Liver (tissue), 8 donors: ENCODE measurements at regions not wholly inside any gene's neighbourhood (a gene's known extent, or its start where the extent isn't known, plus 50 kb on each side); places are given as distances from the start of the nearest gene placed in this dataset.
"Not testable (repeated sequence)": the region's sequence is repeated elsewhere in the genome, so short reads cannot be mapped to it uniquely, and the experiment has no call there.

Experiments used
- DNase-seq: peaks from one replicate; pipeline ENCODE4 v3.0.0-alpha.2; 2017; ENCODE audit warnings: low spot score
- H3K27ac ChIP-seq, 2 donors: one replicate each; pipeline ENCODE4 v1.7.0; 2013; ENCODE audit warnings: inconsistent platforms in 2 of 2, low read length in 2 of 2, control low read depth in 1 of 2, low read depth in 1 of 2, mild to moderate bottlenecking in 1 of 2
- H3K27me3 ChIP-seq, 4 donors: one replicate each; pipeline versions ENCODE4 v1.6.1 to v1.7.0; 2013; ENCODE audit warnings: low read length in 3 of 4, inconsistent platforms in 1 of 4, mild to moderate bottlenecking in 1 of 4, moderate library complexity in 1 of 4; ENCODE audit not compliant: control insufficient read depth in 4 of 4, insufficient read depth in 4 of 4
- H3K36me3 ChIP-seq, 4 donors: one replicate each; pipeline versions ENCODE4 v1.6.1 to v1.7.0; 2013; ENCODE audit warnings: low read length in 3 of 4, mild to moderate bottlenecking in 3 of 4, low read depth in 1 of 4, moderate library complexity in 1 of 4; ENCODE audit not compliant: control insufficient read depth in 4 of 4, insufficient read depth in 3 of 4
- H3K4me1 ChIP-seq, 4 donors: one replicate each; pipeline versions ENCODE4 v1.6.1 to v1.7.0; 2013; ENCODE audit warnings: low read length in 3 of 4, mild to moderate bottlenecking in 3 of 4, moderate library complexity in 1 of 4; ENCODE audit not compliant: control insufficient read depth in 4 of 4, insufficient read depth in 4 of 4
- H3K4me3 ChIP-seq, 3 donors: one replicate each; pipeline versions ENCODE4 v1.6.1 to v1.7.0; 2013; ENCODE audit warnings: low read length in 3 of 3, control low read depth in 1 of 3, low read depth in 1 of 3, mild to moderate bottlenecking in 1 of 3
- H3K9ac ChIP-seq, 2 donors: one replicate each; pipeline ENCODE4 v1.7.0; 2013; ENCODE audit warnings: low read length in 2 of 2, mild to moderate bottlenecking in 2 of 2, moderate library complexity in 2 of 2, control low read depth in 1 of 2, low read depth in 1 of 2
- H3K9me3 ChIP-seq, 4 donors: one replicate each; pipeline versions ENCODE4 v1.6.1 to v1.7.0; 2013; ENCODE audit warnings: low read length in 3 of 4; ENCODE audit not compliant: control insufficient read depth in 4 of 4
- EGR1 ChIP-seq, 2 donors: IDR thresholded peaks; 2 replicates each; pipeline ENCODE4 v1.6.1; 2016 to 2018; ENCODE audit warnings: antibody characterized with exemption in 2 of 2, low read depth in 2 of 2
- FOXA1 ChIP-seq: IDR thresholded peaks from 2 replicates; pipeline ENCODE4 v1.6.1; 2016; ENCODE audit warnings: antibody characterized with exemption
- FOXA2 ChIP-seq: IDR thresholded peaks from 2 replicates; pipeline ENCODE4 v1.6.1; 2016; ENCODE audit warnings: antibody characterized with exemption
- GABPA ChIP-seq, 2 donors: IDR thresholded peaks in 1 of 2; conservative IDR thresholded peaks in 1 of 2; 2 replicates each; pipeline ENCODE4 v1.6.1; 2016; ENCODE audit warnings: antibody characterized with exemption in 2 of 2, mild to moderate bottlenecking in 1 of 2, moderate library complexity in 1 of 2
- HNF4A ChIP-seq, 2 donors: conservative IDR thresholded peaks; 2 replicates each; pipeline ENCODE4 v1.6.1; 2016; ENCODE audit warnings: antibody characterized with exemption in 2 of 2, mild to moderate bottlenecking in 2 of 2
- HNF4G ChIP-seq: IDR thresholded peaks from 2 replicates; pipeline ENCODE4 v1.6.1; 2016; ENCODE audit warnings: antibody characterized with exemption
- JUND ChIP-seq, 2 donors: IDR thresholded peaks; 2 replicates each; pipeline ENCODE4 v1.6.1; 2016; ENCODE audit warnings: antibody characterized with exemption in 2 of 2
- NR2F2 ChIP-seq: IDR thresholded peaks from 2 replicates; pipeline ENCODE4 v1.6.1; 2016; ENCODE audit warnings: antibody characterized with exemption
- RAD21 ChIP-seq, 2 donors: IDR thresholded peaks; 2 replicates each; pipeline ENCODE4 v1.6.1; 2016; ENCODE audit warnings: antibody characterized with exemption in 2 of 2, mild to moderate bottlenecking in 2 of 2
- RXRA ChIP-seq, 2 donors: IDR thresholded peaks; 2 replicates each; pipeline ENCODE4 v1.6.1; 2017 to 2018; ENCODE audit warnings: antibody characterized with exemption in 2 of 2, mild to moderate bottlenecking in 1 of 2
- TAF1 ChIP-seq: conservative IDR thresholded peaks from 2 replicates; pipeline ENCODE4 v1.6.1; 2016; ENCODE audit warnings: antibody characterized with exemption, mild to moderate bottlenecking
- YY1 ChIP-seq: IDR thresholded peaks from 2 replicates; pipeline ENCODE4 v1.6.1; 2016; ENCODE audit warnings: antibody characterized with exemption, mild to moderate bottlenecking
- WGBS: extraction: QIAGEN DNeasy Blood & Tissue Kit; methylation state at CpG from one replicate; pipeline ENCODE4 v1.1.7; 2013; 5-methylcytosine and 5-hydroxymethylcytosine counted together
- TF ChIP-seq, protein P1 (sequence below): IDR thresholded peaks from 2 replicates; pipeline ENCODE4 v1.6.1; 2016; ENCODE audit warnings: antibody characterized with exemption
- TF ChIP-seq, protein P2 (sequence below): IDR thresholded peaks from 2 replicates; pipeline ENCODE4 v1.6.1; 2016; ENCODE audit warnings: antibody characterized with exemption, mild to moderate bottlenecking
- TF ChIP-seq, protein P3 (sequence below): IDR thresholded peaks from 2 replicates; pipeline ENCODE4 v1.6.1; 2016; ENCODE audit warnings: antibody characterized with exemption
- TF ChIP-seq, protein P4 (sequence below): fragments of 150-350 bp; IDR thresholded peaks from 2 replicates; pipeline ENCODE4 v1.5.1; 2017; ENCODE audit warnings: improper control_type of control experiment, low read depth, low read length; ENCODE audit not compliant: missing input control
- donor health status: healthy.
- donor health status: healthy.
- donor health status: healthy.
- donor health status: healthy.
- donor health status: healthy.

DNA sequence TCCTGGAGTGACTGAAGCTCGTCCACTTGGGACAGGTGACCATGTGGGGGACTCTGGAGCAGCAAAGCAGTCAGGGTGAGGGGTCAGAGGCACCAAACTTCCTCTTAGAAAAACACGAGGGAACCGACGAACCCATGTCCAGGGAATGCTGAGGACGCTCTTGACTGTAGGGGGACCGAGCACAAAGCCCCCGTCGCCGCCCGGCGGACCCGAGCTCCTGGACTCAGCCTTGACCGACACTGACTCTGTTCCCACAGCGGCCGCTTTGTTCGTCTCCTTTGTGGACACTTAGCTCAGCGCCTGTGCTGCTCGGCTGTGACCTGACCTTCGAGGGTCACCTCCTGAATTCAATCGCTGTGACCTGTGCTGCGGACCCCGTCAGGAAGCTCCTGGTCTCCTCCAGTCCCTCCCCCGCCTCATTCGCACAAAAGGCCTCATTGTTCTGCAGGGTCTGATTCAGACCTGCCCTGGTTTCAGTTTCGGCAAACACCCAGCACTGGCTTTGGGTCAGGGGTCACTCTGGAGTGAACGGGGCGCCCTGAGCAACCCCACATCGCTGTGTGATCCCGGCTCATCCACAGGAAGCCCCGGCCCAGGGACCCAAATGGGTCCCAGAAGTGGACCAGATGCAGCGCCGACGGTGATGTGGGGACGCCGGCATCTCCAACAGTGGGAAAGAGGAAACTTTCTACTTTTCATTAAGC lies 454.8 kb downstream of the PREX1 start:
- not testable (repeated sequence) for H3K27me3 ChIP-seq, H3K4me3 ChIP-seq, H3K36me3 ChIP-seq, H3K4me1 ChIP-seq, DNase-seq, H3K9ac ChIP-seq, H3K9me3 ChIP-seq
- WGBS, result 41% methylated on average over 34 of the region's 35 CpGs
- peak; percentile 76 for TF ChIP-seq NR2F2
- H3K27ac ChIP-seq, result peak overlapping the region; percentile 37

DNA sequence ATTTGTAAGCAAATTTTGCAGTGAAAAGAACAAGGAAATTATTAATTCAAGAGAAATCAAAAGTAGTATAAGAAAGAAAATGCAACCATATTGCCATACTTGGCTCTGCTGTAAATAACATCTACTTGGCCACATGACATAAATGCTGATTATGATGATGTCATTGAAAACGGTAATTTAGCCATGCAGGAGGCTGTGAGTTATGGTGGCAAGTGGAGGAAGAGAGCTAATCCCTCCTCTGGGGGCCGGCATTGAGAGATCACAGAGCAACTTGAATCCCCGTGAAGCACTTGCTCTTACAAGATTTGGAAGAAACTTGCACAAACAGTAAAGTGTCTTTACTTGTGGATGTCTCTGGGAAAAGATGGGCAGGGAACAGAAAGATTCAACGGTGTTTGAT lies 456.6 kb downstream of the PREX1 start:
- peaks cover 0 to 4% (median 0%) of the 10 kb centered on the region in 4 donors for H3K9me3 ChIP-seq
- TF ChIP-seq, protein P1, sequence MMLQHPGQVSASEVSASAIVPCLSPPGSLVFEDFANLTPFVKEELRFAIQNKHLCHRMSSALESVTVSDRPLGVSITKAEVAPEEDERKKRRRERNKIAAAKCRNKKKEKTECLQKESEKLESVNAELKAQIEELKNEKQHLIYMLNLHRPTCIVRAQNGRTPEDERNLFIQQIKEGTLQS, result no peak
- no peak for TF ChIP-seq GABPA (IDR thresholded peaks at IDR 0.05 in 1 of 2, conservative IDR thresholded peaks at IDR 0.05 in 1 of 2)
- TF ChIP-seq, protein P2, sequence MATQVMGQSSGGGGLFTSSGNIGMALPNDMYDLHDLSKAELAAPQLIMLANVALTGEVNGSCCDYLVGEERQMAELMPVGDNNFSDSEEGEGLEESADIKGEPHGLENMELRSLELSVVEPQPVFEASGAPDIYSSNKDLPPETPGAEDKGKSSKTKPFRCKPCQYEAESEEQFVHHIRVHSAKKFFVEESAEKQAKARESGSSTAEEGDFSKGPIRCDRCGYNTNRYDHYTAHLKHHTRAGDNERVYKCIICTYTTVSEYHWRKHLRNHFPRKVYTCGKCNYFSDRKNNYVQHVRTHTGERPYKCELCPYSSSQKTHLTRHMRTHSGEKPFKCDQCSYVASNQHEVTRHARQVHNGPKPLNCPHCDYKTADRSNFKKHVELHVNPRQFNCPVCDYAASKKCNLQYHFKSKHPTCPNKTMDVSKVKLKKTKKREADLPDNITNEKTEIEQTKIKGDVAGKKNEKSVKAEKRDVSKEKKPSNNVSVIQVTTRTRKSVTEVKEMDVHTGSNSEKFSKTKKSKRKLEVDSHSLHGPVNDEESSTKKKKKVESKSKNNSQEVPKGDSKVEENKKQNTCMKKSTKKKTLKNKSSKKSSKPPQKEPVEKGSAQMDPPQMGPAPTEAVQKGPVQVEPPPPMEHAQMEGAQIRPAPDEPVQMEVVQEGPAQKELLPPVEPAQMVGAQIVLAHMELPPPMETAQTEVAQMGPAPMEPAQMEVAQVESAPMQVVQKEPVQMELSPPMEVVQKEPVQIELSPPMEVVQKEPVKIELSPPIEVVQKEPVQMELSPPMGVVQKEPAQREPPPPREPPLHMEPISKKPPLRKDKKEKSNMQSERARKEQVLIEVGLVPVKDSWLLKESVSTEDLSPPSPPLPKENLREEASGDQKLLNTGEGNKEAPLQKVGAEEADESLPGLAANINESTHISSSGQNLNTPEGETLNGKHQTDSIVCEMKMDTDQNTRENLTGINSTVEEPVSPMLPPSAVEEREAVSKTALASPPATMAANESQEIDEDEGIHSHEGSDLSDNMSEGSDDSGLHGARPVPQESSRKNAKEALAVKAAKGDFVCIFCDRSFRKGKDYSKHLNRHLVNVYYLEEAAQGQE, result no peak
- TF ChIP-seq, protein P3, sequence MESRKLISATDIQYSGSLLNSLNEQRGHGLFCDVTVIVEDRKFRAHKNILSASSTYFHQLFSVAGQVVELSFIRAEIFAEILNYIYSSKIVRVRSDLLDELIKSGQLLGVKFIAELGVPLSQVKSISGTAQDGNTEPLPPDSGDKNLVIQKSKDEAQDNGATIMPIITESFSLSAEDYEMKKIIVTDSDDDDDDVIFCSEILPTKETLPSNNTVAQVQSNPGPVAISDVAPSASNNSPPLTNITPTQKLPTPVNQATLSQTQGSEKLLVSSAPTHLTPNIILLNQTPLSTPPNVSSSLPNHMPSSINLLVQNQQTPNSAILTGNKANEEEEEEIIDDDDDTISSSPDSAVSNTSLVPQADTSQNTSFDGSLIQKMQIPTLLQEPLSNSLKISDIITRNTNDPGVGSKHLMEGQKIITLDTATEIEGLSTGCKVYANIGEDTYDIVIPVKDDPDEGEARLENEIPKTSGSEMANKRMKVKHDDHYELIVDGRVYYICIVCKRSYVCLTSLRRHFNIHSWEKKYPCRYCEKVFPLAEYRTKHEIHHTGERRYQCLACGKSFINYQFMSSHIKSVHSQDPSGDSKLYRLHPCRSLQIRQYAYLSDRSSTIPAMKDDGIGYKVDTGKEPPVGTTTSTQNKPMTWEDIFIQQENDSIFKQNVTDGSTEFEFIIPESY, result no peak
- TF ChIP-seq JUND (IDR thresholded peaks at IDR 0.05), result no peak
- no peak for TF ChIP-seq HNF4A (conservative IDR thresholded peaks at IDR 0.05)
- no peak for TF ChIP-seq NR2F2
- no peak for TF ChIP-seq RAD21 (IDR thresholded peaks at IDR 0.05)
- TF ChIP-seq RXRA (IDR thresholded peaks at IDR 0.05), result no peak
- no peak for TF ChIP-seq HNF4G
- no peak for TF ChIP-seq EGR1 (IDR thresholded peaks at IDR 0.05; ENCODE audit: low read depth in 2 of 2)
- TF ChIP-seq FOXA1, result no peak
- TF ChIP-seq YY1, result no peak
- TF ChIP-seq, protein P4, sequence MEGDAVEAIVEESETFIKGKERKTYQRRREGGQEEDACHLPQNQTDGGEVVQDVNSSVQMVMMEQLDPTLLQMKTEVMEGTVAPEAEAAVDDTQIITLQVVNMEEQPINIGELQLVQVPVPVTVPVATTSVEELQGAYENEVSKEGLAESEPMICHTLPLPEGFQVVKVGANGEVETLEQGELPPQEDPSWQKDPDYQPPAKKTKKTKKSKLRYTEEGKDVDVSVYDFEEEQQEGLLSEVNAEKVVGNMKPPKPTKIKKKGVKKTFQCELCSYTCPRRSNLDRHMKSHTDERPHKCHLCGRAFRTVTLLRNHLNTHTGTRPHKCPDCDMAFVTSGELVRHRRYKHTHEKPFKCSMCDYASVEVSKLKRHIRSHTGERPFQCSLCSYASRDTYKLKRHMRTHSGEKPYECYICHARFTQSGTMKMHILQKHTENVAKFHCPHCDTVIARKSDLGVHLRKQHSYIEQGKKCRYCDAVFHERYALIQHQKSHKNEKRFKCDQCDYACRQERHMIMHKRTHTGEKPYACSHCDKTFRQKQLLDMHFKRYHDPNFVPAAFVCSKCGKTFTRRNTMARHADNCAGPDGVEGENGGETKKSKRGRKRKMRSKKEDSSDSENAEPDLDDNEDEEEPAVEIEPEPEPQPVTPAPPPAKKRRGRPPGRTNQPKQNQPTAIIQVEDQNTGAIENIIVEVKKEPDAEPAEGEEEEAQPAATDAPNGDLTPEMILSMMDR, result no peak
- no peak for TF ChIP-seq FOXA2
- no peak for TF ChIP-seq TAF1
- no peaks in the 10 kb centered on the region for H3K27me3 ChIP-seq
- no peak overlapping the region for H3K4me3 ChIP-seq
- 91% methylated on average over 4 of the region's 4 CpGs for WGBS
- no peaks in the 10 kb centered on the region for H3K4me1 ChIP-seq
- no peaks in the 10 kb centered on the region for H3K36me3 ChIP-seq
- H3K27ac ChIP-seq, result no peak overlapping the region
- no peak for DNase-seq
- H3K9ac ChIP-seq, result no peak overlapping the region

DNA sequence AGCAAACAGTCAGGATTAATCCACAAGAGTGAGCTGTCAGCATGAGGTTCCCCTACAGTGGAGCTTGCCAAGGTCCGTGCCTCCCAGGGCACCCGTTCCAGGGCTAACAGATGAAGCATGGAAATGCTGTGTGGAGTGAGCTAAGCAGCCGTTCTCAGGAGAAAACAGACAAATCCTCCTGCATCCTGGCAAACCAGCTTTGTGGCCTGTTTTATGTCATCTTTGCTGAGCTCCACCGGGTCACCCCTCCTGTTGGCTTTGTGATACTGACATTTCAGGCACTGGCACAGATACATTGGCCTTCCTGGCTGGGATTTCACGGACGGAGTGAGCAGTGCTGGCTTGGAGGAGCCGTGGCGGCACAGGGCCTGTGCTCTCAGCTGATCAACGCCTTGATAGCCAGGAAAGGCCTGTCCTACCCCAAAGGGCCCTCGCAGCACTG lies 459.2 kb downstream of the PREX1 start:
- not testable (repeated sequence) for H3K9ac ChIP-seq, H3K27me3 ChIP-seq, H3K36me3 ChIP-seq, H3K27ac ChIP-seq, H3K4me3 ChIP-seq, H3K9me3 ChIP-seq, H3K4me1 ChIP-seq, DNase-seq
- 72% methylated on average over 10 of the region's 10 CpGs for WGBS

DNA sequence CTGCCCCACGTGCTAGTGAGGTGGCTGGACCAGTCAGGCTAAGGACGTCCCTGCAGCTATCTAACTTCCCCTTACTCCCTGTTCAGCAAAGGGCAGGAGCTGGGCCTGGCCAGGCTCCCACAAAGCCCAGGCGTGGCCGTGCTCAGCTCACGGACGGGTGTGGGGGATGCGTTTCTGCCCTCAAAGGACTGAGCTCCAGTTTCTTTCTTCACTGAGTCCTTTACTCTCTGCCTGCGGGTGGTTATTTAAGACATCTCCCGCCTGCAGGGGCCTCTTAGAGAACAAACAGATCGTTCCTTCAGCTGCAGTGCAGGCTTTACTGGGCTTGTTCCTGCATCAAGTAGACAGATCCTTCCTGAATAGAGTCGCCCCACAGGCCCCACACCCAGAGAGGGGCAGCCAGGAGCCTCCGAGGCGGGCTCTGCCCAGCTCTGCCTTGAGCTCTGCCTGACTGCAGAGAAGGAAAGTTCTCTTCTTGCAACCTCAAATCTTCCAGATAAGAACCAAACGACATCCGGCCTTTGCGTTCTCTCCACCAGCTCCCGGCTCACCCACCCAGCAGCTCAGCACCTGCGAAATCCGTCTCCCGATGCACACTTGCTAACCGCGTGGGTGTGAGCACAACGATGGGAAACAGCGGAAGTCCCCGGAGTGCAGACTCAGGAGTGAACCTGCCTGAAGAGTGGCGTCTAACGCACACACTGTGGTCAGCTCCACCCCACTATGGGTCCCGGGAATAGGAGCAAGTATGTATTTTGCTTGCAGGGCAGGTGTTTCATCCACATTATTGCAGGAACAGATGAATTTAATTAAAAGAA lies 460.0 kb downstream of the PREX1 start:
- not testable (repeated sequence) for DNase-seq, H3K4me1 ChIP-seq, H3K27me3 ChIP-seq, H3K4me3 ChIP-seq, H3K27ac ChIP-seq, H3K9me3 ChIP-seq, H3K36me3 ChIP-seq, H3K9ac ChIP-seq
- WGBS, result 53% methylated on average over 14 of the region's 28 CpGs
